CD14-positive monocyte (primary cell): ENCODE measurements at regions not wholly inside any gene's neighbourhood (a gene's known extent, or its start where the extent isn't known, plus 50 kb on each side); places are given as distances from the start of the nearest gene placed in this dataset.
A peak's percentile ranks its signal among the peaks of the same experiment; 100 is the strongest.

Experiments used
- DNase-seq, 3 donors: peaks; one replicate each; pipeline ENCODE4 v3.0.0-alpha.2; 2011 to 2022
- H2AFZ ChIP-seq: 2 replicates; pipeline ENCODE4 v1.6.0; 2012; ENCODE audit warnings: mild to moderate bottlenecking, low read depth, low read length, inconsistent platforms; ENCODE audit not compliant: insufficient read depth, poor library complexity, severe bottlenecking
- H3K27ac ChIP-seq, 2 donors: 1 replicate in 1 of 2; 2 replicates in 1 of 2; pipeline ENCODE4 v1.5.1; 2012 to 2013; ENCODE audit warnings: low read length in 2 of 2, control low read depth in 1 of 2, inconsistent platforms in 1 of 2, low read depth in 1 of 2, mild to moderate bottlenecking in 1 of 2
- H3K27me3 ChIP-seq, 2 donors: one replicate each; pipeline versions ENCODE4 v1.6.0 to v1.6.1; 2011 to 2013; ENCODE audit warnings: low read length in 2 of 2; ENCODE audit not compliant: control insufficient read depth in 2 of 2, insufficient read depth in 2 of 2
- H3K36me3 ChIP-seq, 2 donors: replicated peaks in 1 of 2; 1 replicate in 1 of 2; 2 replicates in 1 of 2; pipeline versions ENCODE4 v1.5.1 to v1.6.1; 2012 to 2013; ENCODE audit warnings: low read length in 2 of 2, control low read depth in 1 of 2, inconsistent platforms in 1 of 2, mild to moderate bottlenecking in 1 of 2; ENCODE audit not compliant: insufficient read depth in 2 of 2, control insufficient read depth in 1 of 2
- H3K4me1 ChIP-seq, 2 donors: 1 replicate in 1 of 2; 2 replicates in 1 of 2; pipeline versions ENCODE4 v1.5.1 to v1.6.1; 2012 to 2013; ENCODE audit warnings: low read length in 2 of 2, control low read depth in 1 of 2, inconsistent platforms in 1 of 2, mild to moderate bottlenecking in 1 of 2, moderate library complexity in 1 of 2; ENCODE audit not compliant: insufficient read depth in 2 of 2, control insufficient read depth in 1 of 2
- H3K4me2 ChIP-seq: replicated peaks from 2 replicates; pipeline ENCODE3; 2012; ENCODE audit warnings: low read length, moderate library complexity, mild to moderate bottlenecking; ENCODE audit not compliant: poor library complexity, severe bottlenecking; ENCODE audit errors: extremely low read depth
- H3K4me3 ChIP-seq, 3 experiments: fragments of 200-600 bp in 1 of 3; sonication (generic) in 1 of 3; replicated peaks in 1 of 3; 1 replicate in 2 of 3; 2 replicates in 1 of 3; pipeline ENCODE4 v1.5.1; 2011 to 2013; ENCODE audit warnings: low read length in 3 of 3, mild to moderate bottlenecking in 3 of 3, control low read depth in 2 of 3, low read depth in 2 of 3, inconsistent platforms in 1 of 3, moderate library complexity in 1 of 3
- H3K79me2 ChIP-seq: 2 replicates; pipeline ENCODE4 v1.6.0; 2012; ENCODE audit warnings: mild to moderate bottlenecking, control low read depth, inconsistent platforms, low read length, moderate library complexity; ENCODE audit not compliant: insufficient read depth
- H3K9ac ChIP-seq: 2 replicates; pipeline ENCODE4 v1.6.0; 2017; ENCODE audit warnings: low read length, mild to moderate bottlenecking; ENCODE audit not compliant: insufficient read depth, poor library complexity, severe bottlenecking
- H3K9me3 ChIP-seq, 2 donors: replicated peaks in 1 of 2; 1 replicate in 1 of 2; 2 replicates in 1 of 2; pipeline versions ENCODE4 v1.5.1 to v1.6.1; 2012 to 2013; ENCODE audit warnings: low read length in 2 of 2, control low read depth in 1 of 2; ENCODE audit not compliant: control insufficient read depth in 1 of 2, insufficient read depth in 1 of 2
- H4K20me1 ChIP-seq: 2 replicates; pipeline ENCODE4 v1.6.0; 2012; ENCODE audit warnings: mild to moderate bottlenecking, low read length, control low read depth, moderate library complexity; ENCODE audit not compliant: insufficient read depth
- H3K27ac Mint-ChIP-seq, 7 donors: one replicate each; pipeline ENCODE4 v1.8.0; 2020; ENCODE audit warnings: mild to moderate bottlenecking in 7 of 7, mixed read lengths in 7 of 7, moderate library complexity in 6 of 7, inconsistent platforms in 2 of 7
- H3K27me3 Mint-ChIP-seq, 3 donors: one replicate each; pipeline ENCODE4 v1.8.0; 2021 to 2022; ENCODE audit warnings: low read depth in 3 of 3, mild to moderate bottlenecking in 3 of 3, mixed read lengths in 3 of 3, moderate library complexity in 3 of 3, inconsistent platforms in 1 of 3
- H3K36me3 Mint-ChIP-seq, 2 donors: one replicate each; pipeline ENCODE4 v1.8.0; 2020; ENCODE audit warnings: mixed read lengths in 2 of 2, inconsistent platforms in 1 of 2, mild to moderate bottlenecking in 1 of 2
- H3K4me1 Mint-ChIP-seq: one replicate; pipeline ENCODE4 v1.8.0; 2020; ENCODE audit warnings: mild to moderate bottlenecking, mixed read lengths
- H3K4me3 Mint-ChIP-seq, 2 donors: one replicate each; pipeline ENCODE4 v1.8.0; 2020; ENCODE audit warnings: mild to moderate bottlenecking in 2 of 2, mixed read lengths in 2 of 2, moderate library complexity in 1 of 2
- H3K9me3 Mint-ChIP-seq, 7 donors: one replicate each; pipeline ENCODE4 v1.8.0; 2020 to 2022; ENCODE audit warnings: mixed read lengths in 7 of 7, mild to moderate bottlenecking in 6 of 7, moderate library complexity in 6 of 7, inconsistent platforms in 2 of 7
- CTCF ChIP-seq: fragments of 200-600 bp; IDR thresholded peaks from one replicate; pipeline ENCODE4 v1.8.0; 2022; ENCODE audit warnings: antibody characterized with exemption, mild to moderate bottlenecking
- WGBS: methylation state at CpG from one replicate; pipeline ENCODE4 v1.1.5; 2013; ENCODE audit warnings: missing lambda C conversion rate; ENCODE audit not compliant: insufficient coverage; 5-methylcytosine and 5-hydroxymethylcytosine counted together
- intact Hi-C, 2 donors: fragments of 100-400 bp; cut with micrococcal nuclease; formaldehyde crosslinking; loops; one replicate each; pipeline versions ENCODE4 v1.15.0 to v1.15.1; 2023

GRCh38 chr12:25404955-25405354 is 148.1 kb downstream of the LMNTD1 start:
- no peak overlapping the region for H2AFZ ChIP-seq
- no peaks in the 10 kb centered on the region for H3K27me3 ChIP-seq
- no peak for TF ChIP-seq CTCF
- H3K4me1 ChIP-seq, result no peaks in the 10 kb centered on the region
- H3K36me3 ChIP-seq, result no peaks in the 10 kb centered on the region
- Mint-ChIP-seq H3K27ac (no peak overlapping the region), H3K4me1 (no peaks in the 10 kb centered on the region), H3K36me3 (no peaks in the 10 kb centered on the region), H3K4me3 (no peak overlapping the region), H3K9me3 (peaks cover 7 to 18% (median 10%) of the 10 kb centered on the region in 7 donors), H3K27me3 (peaks cover 0 to 4% (median 4%) of the 10 kb centered on the region in 3 donors)
- no peak for DNase-seq
- H3K4me2 ChIP-seq, result no peak overlapping the region
- no peak overlapping the region for H3K9ac ChIP-seq
- WGBS, result 90% methylated on average over 3 of the region's 5 CpGs
- no peak overlapping the region for H3K27ac ChIP-seq
- H3K4me3 ChIP-seq, result no peak overlapping the region
- H4K20me1 ChIP-seq, result no peaks in the 10 kb centered on the region
- H3K9me3 ChIP-seq, result peaks cover 0 to 11% of the 10 kb centered on the region in 2 donors
- H3K79me2 ChIP-seq, result no peaks in the 10 kb centered on the region
- intact Hi-C loops, result no loop called here

GRCh38 chr12:25401547-25402345 is 151.0 kb upstream of the KRAS start:
- Histone ChIP-seq H3K79me2 (no peaks in the 10 kb centered on the region), H3K9ac (no peak overlapping the region), H3K27ac (no peak overlapping the region), H3K36me3 (no peaks in the 10 kb centered on the region), H4K20me1 (no peaks in the 10 kb centered on the region), H3K9me3 (peaks cover 0 to 11% of the 10 kb centered on the region in 2 donors), H3K4me1 (no peaks in the 10 kb centered on the region), H3K4me3 (no peak overlapping the region), H3K4me2 (no peak overlapping the region), H2AFZ (no peak overlapping the region), H3K27me3 (no peaks in the 10 kb centered on the region)
- Mint-ChIP-seq H3K4me1 (no peaks in the 10 kb centered on the region), H3K4me3 (no peak overlapping the region), H3K36me3 (no peaks in the 10 kb centered on the region), H3K27ac (peak overlapping the region in 1 of 7 donors; percentile 8), H3K9me3 (peaks cover 8 to 25% (median 13%) of the 10 kb centered on the region in 7 donors), H3K27me3 (peaks cover 0 to 4% (median 4%) of the 10 kb centered on the region in 3 donors)
- TF ChIP-seq CTCF, result no peak
- no peak for DNase-seq
- intact Hi-C loops, result no loop called here
- no CpG with 5 or more reads among the region's 3 CpGs for WGBS
